HG03342 (cell line): ENCODE measurements at regions not wholly inside any gene's neighbourhood (a gene's known extent, or its start where the extent isn't known, plus 50 kb on each side); places are given as distances from the start of the nearest gene placed in this dataset.
"Not testable (repeated sequence)": the region's sequence is repeated elsewhere in the genome, so short reads cannot be mapped to it uniquely, and the experiment has no call there.

Experiments used
- ATAC-seq: cut with Tn5 transposase; IDR thresholded peaks from one replicate; pipeline ENCODE4 v1.9.1; 2021; ENCODE audit warnings: mild to moderate bottlenecking, moderate library complexity; ENCODE audit not compliant: unreplicated experiment

DNA sequence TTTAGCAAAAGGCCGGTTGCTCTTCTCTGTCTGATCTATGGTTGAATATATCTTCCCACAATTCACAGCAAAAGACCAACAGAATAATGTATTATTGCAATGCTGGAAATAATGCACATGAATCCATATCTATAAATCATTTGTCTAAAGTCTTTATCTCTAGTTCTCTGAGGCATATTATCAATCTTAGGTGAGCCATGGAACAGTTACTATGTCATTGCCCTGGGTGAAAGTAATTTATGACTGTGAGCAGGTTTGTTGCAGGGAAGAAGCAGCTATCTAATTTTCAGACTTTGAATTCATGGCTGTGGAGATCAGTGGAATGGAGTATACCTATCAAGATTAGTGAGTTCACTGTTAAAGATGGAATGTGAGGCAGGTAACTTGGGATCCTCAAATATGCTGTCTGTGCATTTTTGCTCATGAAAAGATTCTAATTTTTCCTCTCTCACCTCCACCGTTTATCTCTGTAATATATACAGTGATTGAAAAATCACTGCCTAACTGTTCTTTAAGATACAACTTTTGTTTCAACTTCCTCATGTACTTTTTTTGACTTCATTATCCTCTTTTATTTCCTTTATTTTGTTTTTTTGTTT, 256.8 kb upstream of the ARSJ start:
- no peak for ATAC-seq

DNA sequence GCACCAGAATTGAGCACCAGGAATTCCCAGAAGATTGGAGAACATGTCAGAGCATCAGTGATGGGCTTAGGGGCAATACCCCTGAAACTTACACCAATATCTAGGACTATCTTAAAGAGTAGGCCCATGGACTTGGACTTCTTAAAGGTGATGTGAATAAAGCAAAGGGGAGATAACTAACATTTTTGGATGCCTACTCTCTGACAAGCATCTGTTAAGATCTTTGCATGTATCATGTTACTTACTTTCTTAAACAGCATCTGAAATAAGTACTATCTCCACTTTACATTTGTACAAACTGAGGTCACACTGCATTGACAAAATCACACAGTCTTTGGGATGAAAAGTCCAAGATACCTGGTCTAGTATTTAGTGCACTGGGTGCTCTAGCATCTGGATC, 258.6 kb upstream of the ARSJ start:
- ATAC-seq = no peak

DNA sequence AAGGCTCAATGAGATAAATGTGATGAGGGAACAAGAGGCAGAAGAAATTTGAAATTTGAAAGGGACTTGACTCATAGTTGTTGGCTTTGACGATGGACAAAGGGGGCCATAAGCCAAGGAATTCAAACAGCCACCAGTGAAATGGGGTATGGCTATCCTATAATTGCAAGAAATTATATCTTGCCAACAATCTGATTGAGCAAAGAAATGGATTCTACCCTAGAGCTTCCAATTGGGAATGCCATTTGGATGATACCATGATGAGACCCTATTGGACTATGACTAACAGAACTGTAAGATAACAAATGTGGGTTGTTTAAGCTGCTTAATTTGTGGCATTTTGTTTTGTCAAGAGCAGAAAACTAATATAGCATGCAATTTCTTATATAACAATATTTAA, 270.1 kb upstream of the ARSJ start:
- ATAC-seq = no peak

DNA sequence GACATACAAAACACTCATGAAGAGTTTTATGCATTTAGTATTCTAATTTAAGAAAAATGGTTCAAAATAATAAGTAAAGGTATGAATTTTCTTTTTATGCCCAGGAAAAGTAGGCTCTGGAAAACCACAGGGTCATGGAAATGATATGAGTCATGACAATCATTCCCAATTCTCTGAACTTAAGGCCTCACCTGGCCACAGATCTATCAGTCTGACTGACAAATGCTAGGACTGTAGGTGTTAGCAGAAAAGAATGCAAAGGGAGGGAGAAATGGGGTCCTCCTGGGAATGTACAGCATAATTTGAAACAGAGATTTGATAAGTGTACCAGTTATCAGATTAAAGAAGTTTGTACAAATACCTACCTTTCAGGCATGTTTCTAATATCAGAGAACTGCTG, 270.5 kb upstream of the ARSJ start:
- no peak for ATAC-seq

DNA sequence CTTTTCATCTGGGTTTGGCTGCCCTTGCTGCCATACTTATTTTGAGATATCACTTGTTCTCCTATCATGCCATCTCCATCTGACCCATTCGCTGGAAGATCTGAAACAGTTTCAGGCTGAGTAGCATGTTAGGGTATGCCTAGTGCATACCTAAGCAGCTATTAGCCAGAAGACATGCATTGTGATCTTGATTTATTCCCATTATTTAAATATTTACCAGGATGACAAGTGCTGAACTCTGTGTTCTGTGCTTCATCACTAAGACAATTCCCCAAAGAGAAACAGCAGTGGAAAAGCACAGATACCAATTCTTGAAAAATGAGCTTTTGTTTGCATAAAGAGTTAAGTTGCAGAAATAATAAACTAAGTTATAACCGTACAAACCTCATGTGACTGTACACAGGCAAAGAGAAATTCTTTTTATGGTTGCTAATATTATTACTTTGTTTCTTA, 271.0 kb upstream of the ARSJ start:
- no peak for ATAC-seq

DNA sequence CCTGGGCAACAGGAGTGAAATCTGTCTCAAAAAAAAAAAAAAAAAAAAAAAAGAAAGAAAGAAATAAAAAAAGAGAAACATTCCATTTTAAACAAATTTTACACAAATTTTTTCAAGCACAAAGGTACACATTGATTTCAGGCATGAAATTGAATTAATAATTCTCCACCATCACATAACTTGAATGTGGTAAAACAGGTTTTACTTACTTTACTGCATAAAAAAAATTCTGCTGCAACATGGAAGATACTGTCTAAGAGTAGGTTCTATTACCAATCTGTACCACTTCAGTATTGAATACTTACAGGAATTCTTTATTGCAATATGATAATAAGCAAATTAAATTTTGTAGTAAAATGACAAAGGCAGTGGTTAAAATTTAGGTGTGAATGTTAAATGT, 271.6 kb upstream of the ARSJ start:
- ATAC-seq = no peak

DNA sequence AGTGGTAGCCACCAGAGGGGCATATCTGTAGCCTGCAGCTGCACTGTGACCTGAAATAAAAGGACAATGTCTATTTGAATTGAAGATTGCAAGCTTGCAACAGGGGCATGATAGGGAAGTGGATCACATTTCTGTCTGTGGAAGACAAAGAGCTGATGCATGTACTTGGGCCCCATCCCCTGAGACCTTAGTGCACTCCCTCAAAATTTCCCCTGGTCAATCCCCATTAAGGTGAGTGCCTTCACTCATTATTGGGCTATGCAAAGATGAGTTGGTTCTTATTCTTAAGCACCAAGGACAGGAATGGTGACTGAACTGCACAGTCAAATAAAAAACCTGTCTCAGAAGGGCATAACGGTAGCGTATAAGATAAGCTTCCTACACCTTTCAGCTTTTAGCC, 273.1 kb upstream of the ARSJ start:
- ATAC-seq = no peak

DNA sequence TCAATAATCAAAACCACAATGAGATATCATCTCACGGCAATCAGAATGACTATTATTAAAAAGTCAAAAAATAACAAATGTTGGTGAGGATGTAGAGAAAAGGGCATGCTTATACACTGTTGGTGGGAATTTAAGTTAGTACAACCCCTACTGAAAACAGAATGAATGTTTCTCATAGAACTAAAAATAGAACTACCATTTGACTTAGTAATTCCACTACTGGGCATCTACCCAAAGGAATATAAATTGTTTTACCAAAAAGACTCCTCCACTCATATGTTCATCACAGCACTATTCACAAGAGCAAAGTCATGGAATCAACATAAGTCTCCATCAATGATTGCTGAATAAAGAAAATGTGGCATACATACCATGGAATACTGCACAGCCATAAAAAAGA, 278.1 kb upstream of the ARSJ start:
- no peak for ATAC-seq

DNA sequence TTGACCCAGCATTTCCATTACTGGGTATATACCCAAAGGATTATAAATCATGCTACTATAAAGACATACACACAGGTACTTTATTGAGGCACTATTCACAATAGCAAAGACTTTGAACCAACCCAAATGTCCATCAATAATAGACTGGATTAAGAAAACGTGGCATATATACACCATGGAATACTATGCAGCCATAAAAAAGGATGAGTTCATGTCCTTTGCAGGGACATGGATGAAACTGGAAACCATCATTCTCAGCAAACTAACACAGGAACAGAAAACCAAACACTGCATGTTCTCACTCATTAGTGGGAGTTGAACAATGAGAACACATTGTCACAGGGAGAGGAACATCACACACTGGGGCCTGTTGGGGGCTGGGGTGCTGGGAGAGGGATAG, 283.0 kb upstream of the ARSJ start:
- not testable (repeated sequence) for ATAC-seq

DNA sequence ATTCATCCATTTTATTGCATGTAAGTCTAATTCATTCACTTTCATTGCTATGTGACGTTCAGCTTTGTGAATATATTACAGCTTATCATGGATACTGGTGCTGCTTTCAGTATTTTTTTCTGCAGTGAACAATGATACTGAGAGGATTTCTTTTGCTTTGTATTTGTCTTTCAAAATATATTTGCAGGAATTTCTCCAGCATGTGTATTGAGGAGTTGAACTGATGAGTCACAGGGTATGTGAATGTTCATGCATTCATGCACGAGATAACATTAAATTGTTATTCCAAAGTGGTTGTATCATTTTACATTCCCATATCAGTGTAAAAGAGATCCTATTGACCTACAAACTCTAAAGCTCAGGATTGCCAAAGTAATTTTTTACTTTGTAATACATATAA, 283.8 kb upstream of the ARSJ start:
- ATAC-seq = no peak

DNA sequence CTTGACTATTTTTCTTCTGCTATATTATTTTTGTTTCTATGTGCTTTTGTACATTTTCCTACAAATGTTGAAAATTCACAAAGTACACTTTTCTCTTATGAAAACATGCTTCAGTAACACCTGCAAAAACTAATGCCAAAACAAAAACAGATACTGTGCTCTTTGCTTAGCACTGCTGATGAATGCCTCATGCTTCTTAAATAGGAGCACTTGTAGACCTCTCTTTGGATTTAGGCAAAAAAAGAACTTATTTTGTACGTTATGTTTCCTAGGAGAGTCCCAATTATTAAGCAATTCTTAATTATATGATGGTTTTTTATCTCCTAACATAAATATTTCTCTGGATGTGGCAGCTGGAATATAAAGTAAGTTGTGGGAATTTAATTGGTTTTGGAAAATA, 285.0 kb upstream of the ARSJ start:
- ATAC-seq = no peak

DNA sequence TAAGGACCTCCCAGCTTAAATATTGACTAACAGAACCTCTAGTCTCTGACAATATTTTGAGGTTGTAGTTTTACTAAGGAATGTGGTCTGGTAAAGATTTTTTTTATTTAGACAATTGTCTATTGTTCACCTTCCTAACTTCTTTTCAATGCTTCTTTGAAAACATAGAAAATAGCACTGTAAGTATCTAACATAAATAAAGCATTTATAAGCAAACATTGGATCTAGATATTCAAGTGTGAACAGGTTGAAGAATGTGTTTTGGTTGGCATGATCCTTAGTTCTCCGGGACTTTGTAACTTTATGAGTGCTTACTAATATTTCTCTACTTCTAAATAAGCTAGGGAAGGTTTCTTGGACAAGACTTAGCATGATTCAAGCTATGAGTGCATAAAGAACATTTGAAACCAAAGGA, 285.4 kb upstream of the ARSJ start:
- no peak for ATAC-seq

DNA sequence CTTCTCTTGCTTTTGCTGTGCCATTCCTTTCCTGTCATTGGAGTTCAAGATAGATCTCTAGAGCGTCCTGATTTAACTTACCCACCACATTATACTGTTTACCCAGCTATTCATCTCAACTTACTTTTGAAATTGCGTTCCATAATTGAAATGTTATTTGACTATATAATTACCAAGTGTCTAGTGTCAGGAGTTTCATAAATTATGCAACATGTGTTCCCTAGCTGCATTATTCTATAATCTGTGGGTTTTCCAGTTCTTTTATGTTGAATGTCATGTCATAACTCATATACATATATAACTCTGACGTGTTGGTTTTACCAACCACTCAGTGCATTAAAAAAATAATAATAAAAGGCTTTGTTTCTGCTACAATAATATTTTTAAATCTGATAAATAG, 285.9 kb upstream of the ARSJ start:
- ATAC-seq = no peak

DNA sequence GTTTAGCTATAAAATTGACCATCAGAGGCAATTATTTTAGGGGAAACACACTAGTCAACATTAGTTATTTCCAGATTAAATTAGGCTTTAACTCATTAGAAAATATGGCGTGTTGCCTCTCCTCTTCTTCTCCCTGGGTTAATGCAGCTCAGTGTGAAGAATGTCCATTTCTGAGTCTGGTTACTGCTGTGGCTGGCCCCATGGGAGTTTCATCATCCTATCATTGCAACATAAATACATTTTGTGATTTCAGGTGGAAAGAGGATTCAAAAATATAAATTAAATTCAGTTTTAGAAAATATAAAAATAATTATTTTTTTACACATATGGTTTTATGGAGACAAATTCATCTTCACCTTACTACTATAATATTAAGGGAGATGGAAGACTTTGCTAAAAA, 288.5 kb upstream of the ARSJ start:
- ATAC-seq = no peak

DNA sequence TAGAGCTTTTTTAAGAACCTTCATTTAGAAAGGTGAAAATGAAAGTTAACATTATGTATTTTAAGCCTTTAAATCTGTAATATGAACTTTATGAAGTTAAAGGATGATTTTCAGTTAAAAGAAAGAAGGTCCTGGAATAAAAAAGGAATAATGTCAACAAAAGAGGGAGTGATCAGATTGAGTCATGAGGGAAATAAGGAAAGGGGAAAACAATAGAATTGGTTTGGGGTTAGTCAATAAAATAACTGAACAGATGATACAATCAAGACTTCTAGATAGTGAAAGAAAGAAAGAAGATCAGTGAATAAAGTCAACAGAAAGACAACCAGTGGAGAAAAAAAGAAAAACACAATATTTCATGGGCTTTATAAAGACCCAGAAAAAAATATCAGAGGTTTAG, 291.6 kb upstream of the ARSJ start:
- ATAC-seq = no peak

DNA sequence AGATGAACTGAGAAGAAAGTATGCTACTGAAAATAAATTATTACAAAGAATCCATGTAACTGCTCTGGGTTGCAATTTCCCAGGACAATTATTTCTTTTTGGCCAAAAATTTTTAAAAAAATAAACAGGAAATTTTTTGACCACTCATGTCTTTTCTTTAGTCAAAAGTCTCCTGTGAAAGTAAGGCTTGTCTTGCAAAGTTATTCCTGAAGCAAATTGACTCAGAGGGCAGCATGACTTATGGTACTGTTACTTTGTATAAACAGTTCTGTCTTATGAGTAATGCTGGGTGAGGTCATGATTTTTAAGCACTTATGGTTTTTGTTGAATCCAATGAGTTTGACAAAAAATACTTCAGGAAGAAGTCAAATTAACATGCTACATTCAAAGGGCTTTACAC, 292.8 kb upstream of the ARSJ start:
- ATAC-seq = no peak

DNA sequence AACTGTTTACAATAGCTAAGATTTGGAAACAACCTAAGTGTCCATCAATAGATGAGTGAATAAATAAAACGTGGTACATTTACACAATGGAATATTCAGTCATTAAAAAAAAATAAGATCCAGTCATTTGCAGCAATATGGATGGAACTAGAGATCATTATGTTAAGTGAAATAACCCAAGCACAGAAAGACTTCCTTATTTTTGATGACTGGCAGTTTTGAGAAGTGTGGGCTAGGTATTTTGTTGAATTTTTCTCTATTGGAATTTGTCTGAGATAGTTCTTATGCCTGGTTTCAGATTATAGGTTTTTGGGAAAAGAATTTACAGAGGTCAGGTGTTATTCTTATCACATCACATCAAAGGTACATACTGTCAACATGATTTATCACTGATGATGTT, 293.8 kb upstream of the ARSJ start:
- no peak for ATAC-seq

DNA sequence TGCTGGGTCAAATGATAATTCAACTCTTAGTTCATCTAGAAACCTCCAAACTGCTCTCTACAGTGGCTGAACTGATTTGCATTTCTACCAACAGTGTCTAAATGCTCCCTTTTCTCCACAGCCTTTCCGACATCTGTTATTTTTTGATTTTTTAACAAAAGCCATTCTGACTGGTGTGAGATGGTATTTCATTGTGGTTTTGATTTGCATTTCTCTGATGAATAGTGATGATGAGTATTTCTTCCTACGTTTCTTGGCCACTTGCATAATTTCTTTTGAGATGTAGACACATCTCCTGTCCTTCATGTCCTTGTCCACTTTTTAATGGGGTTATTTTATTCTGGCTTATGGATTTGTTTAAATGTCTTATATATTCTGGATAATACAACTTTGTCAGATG, 298.2 kb upstream of the ARSJ start:
- no peak for ATAC-seq

DNA sequence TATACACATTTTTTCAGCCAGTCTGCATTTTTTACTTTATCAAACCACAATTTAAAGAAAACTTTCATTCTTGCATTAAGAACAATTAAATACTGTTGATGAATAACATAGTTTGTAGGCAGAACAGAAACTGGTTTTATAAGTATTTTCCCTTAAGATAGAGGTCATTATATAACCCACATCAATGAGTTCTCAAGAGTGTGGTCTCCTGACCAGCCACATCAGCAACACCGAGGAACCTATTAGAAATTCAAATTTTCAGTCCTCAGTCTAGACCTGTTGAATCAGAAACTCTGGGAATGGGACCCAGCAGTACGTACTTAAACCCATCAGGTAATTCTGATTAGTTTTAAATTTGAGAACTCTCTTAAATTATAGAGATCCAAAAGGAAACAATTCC, 299.6 kb upstream of the ARSJ start:
- ATAC-seq = no peak

DNA sequence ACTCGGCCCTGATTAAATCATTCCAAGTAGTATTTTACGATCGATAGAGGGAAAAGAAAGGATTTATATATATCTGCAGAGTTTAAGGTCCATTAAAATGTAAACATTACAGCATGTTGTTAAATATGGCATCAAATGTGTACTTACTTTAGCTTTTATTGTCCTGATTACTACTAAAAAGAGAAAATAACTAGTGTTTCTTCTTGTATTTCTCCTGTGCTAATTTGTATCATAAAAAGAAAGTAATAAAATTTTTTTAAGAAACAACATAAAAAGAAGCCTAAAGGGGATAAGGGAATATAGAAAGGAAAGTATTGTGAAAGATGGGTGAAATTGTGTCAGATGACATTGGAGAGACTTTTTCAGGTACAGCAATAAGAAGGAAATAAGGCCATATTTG, 300.3 kb upstream of the ARSJ start:
- no peak for ATAC-seq

DNA sequence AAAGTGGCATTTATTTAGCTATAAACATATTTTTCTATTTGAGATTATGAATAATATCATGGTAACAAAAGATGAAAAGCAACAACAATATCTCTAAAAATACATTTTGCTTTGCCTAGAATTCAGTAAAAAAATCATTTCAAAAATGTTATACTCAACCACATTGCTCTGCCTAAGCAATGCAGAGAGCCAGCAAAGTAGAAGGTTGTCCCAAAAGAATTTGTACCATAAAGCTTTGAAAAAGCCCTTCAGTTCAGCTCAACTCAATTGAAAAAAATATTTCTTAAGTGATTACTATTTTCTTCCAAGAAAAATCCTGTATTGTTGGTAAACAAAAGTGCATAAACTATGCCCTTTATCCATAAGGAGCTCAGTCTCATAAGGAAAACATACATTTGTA, 301.2 kb upstream of the ARSJ start:
- ATAC-seq = no peak

DNA sequence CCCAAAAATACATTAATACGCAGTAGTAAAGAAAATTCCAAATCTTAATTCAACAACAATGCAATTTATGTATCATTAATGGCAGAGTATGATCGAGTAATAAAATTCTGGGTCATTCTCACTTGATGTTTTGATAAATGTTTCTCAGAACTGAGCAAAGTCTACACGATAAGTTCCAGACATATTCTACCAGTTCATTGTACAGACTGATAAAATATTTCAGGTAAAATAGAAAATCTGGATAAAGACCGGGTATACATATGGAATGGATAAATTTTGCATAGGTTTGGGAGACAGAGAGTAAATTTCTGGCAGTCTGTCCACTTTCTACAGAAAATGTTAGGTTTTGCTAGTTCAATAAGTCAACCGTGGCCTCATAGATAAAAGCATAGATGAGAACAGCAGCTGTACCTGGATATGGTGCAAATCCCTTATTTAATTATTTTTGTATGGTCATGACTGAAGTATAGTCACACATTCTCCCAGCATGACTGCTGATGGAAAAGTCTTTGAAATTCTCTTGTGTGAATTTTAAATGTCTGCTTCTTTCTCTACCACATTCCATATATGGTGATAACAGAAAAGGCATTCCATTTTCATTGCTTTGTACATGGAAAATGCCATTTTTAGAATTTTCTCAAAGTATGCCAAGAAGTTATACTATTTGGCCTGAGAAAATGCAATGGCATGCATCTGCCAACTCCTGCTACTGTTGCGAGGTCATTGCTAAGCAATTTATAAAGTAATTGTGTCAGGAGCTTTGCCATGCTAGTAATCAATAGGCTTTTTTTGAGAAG, 301.9 kb upstream of the ARSJ start:
- no peak for ATAC-seq

DNA sequence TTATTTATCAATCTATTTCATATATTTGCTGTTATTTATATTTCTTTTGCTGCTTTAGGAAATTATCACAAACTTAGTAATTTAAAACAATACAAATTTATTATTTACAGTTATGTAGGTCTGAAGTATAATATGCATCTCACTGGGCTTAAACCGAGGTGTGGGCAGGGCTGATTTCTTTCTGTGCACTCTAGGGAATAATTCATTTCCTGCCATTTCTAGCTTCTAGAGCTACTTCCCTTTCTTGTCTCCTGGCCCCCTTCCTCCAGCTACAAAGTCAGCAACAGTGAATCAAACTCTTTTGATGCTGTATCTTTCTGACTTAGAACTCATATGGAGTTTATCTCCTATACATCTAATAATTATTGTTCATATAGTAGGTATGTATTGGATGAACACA, 303.5 kb upstream of the ARSJ start:
- peak; percentile 69 for ATAC-seq
